Peyer's patch (tissue), 4 donors: ENCODE measurements at regions not wholly inside any gene's neighbourhood (a gene's known extent, or its start where the extent isn't known, plus 50 kb on each side); places are given as distances from the start of the nearest gene placed in this dataset.

ENCODE experiments used
- CTCF ChIP-seq, 6 experiments: fragments of 450-650 bp in 4 of 6; fragments of 200-600 bp in 2 of 6; sonication (generic) in 1 of 6; IDR thresholded peaks; one replicate each; pipeline ENCODE4 v1.5.1; 2017 to 2019; ENCODE audit warnings: antibody characterized with exemption in 6 of 6, mild to moderate bottlenecking in 3 of 6, moderate library complexity in 1 of 6
- POLR2A ChIP-seq, 2 donors: fragments of 450-650 bp; IDR thresholded peaks; one replicate each; pipeline ENCODE4 v1.5.1; 2017; ENCODE audit warnings: antibody characterized with exemption in 2 of 2, mild to moderate bottlenecking in 2 of 2, moderate library complexity in 2 of 2

- no peak for TF ChIP-seq POLR2A (IDR thresholded peaks at IDR 0.05)
- no peak for TF ChIP-seq CTCF (IDR thresholded peaks at IDR 0.05)
Measured at GRCh38 chr7:35549781-35550180, 145.2 kb downstream of the HERPUD2 start.
